ENCODE measurements at regions not wholly inside any gene's neighbourhood (a gene's known extent, or its start where the extent isn't known, plus 50 kb on each side); places are given as distances from the start of the nearest gene placed in this dataset.

DNA sequence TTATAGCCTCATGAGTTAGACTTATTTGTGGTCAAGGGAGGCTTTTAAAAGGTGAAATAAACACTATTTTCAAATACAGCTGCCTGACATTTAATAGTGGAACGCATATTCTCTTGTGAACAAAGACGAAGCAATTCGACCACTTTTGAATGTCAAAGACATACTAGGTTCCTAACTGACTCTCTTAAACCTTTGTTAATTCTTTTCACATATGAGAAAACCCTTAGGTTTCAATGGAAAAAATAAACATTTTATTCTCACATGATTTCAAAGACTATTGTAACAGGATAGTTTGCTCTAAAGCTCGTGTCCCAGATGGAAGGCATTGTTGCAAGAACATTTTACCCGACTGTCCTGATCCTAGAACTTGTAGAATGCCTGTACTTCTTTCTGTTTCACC, 74.8 kb upstream of the BOC start:
- no peaks in the 10 kb centered on the region for H3K36me3 ChIP-seq
- peak overlapping the region in 1 of 4 donors; percentile 1 for H3K27ac ChIP-seq
- 92 to 93% methylated on average over 5 of the region's 5 CpGs for WGBS, 2 donors
- no peaks in the 10 kb centered on the region for H3K27me3 ChIP-seq
- TF ChIP-seq, protein P1, sequence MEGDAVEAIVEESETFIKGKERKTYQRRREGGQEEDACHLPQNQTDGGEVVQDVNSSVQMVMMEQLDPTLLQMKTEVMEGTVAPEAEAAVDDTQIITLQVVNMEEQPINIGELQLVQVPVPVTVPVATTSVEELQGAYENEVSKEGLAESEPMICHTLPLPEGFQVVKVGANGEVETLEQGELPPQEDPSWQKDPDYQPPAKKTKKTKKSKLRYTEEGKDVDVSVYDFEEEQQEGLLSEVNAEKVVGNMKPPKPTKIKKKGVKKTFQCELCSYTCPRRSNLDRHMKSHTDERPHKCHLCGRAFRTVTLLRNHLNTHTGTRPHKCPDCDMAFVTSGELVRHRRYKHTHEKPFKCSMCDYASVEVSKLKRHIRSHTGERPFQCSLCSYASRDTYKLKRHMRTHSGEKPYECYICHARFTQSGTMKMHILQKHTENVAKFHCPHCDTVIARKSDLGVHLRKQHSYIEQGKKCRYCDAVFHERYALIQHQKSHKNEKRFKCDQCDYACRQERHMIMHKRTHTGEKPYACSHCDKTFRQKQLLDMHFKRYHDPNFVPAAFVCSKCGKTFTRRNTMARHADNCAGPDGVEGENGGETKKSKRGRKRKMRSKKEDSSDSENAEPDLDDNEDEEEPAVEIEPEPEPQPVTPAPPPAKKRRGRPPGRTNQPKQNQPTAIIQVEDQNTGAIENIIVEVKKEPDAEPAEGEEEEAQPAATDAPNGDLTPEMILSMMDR (IDR thresholded peaks at IDR 0.05), result no peak
- TF ChIP-seq POLR2A (IDR thresholded peaks at IDR 0.05), result no peak
- intact Hi-C loops (cut with DNase I), result loop anchor here (5.0 kb wide), 1 partner anchor 151 kb away; no protein-coding TSS in a partner anchor
- peaks cover 0 to 38% (median 10%) of the 10 kb centered on the region in 3 donors for H3K4me1 ChIP-seq
- DNase-seq, result no peak
- no peak overlapping the region for H3K4me3 ChIP-seq
- H3K9me3 ChIP-seq, result no peaks in the 10 kb centered on the region

DNA sequence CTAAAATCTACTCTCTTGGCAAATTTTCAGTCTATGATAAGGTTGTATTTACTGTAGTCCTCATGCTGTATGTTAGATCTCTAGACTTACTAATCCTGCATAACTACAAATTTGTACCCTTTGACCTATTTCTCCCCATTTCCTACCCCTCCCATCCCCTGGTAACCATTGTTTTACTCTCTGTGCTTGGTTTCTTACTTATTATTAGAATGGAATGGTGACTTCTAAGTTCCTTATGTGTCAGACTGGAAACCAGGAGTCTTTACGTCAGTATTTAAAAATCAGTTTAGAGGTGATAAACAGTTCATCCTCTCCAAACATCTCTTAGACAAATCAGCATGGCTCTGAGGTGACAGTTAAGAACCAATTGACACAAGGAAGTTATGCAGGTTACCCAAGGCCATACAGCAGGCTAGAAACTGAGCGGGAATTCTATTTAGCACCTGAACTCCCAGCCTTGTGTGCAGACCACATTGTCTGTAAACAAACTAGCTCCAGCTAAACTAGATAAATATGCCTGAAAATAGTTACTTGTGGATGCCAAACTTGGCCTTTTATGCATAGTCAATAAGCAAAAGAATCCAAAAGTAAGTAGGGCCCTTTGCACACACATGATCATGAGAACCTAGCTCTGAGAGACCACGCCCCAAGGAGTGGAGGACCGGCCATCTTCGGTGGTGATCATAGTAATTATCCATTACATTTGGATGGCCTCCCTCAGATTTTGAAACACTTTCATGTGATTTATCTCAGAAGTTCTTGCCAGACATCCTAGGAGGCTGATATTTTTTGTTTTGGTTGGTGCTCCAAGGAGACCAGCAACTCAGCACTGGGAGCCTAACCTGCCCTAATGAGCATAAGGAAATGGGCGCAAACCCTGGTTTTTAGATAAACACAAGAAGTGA, 72.3 kb upstream of the BOC start:
- intact Hi-C loops (cut with DNase I), result loop anchor here (5.0 kb wide), 1 partner anchor 148 kb away; no protein-coding TSS in a partner anchor
- Histone ChIP-seq H3K9me3 (no peaks in the 10 kb centered on the region), H3K4me1 (peaks cover 0 to 54% (median 13%) of the 10 kb centered on the region in 3 donors), H3K27me3 (no peaks in the 10 kb centered on the region), H3K36me3 (no peaks in the 10 kb centered on the region), H3K27ac (peak overlapping the region in 2 of 4 donors; percentile 19 to 24), H3K4me3 (no peak overlapping the region)
- TF ChIP-seq POLR2A (IDR thresholded peaks at IDR 0.05), result no peak
- TF ChIP-seq, protein P1 (IDR thresholded peaks at IDR 0.05), result no peak
- DNase-seq, result no peak
- 60 to 81% methylated on average over 6 of the region's 6 CpGs for WGBS, 2 donors

DNA sequence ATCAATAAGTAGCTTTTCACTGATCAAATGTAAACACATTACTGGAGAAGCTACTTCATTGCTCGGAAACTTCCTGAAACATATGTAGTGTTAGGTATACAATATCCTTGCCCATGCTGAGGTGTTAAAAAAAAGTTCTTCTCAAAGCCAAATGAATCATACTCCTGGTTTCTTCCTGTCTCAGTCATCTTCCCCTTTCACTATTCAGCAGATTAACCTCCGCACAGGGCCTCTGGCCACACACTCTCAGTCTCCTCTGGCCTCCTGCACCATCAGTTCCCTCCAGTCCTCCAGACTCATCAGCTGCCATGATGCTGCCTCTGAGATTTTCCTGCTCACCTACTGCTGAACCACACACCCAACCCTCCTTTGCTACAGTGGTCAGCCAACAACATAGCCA, 70.5 kb upstream of the BOC start:
- Histone ChIP-seq H3K4me3 (no peak overlapping the region), H3K4me1 (peaks cover 0 to 51% (median 13%) of the 10 kb centered on the region in 3 donors), H3K27ac (peak overlapping the region in 3 of 4 donors; percentile 41 to 73 (median 63)), H3K36me3 (no peaks in the 10 kb centered on the region), H3K27me3 (no peaks in the 10 kb centered on the region), H3K9me3 (no peaks in the 10 kb centered on the region)
- WGBS, 2 donors, result 35 to 61% methylated on average over 2 of the region's 2 CpGs
- no peak for TF ChIP-seq POLR2A (IDR thresholded peaks at IDR 0.05)
- TF ChIP-seq, protein P1 (IDR thresholded peaks at IDR 0.05), result no peak
- intact Hi-C loops (cut with DNase I), result no loop called here
- DNase-seq, result no peak

DNA sequence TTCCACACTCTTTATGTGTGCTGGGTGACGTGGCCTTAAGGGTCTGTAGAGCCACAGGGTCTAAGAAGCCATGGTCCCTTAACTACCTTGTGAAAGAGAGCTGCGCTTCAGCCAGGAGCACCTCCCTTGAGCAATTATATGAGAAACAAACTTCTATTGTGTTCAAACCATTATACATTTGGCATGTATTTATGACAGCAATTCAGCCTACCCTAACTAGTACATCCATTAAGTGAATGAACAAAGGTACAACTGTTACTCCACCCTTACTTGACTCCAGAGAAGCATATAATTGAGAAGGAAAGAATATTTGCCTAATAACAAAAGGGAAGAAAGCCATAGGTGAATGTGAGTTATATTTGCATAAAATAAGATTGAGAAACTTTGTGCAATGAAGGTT, 69.8 kb upstream of the BOC start:
- Histone ChIP-seq H3K36me3 (no peaks in the 10 kb centered on the region), H3K4me3 (no peak overlapping the region), H3K9me3 (no peaks in the 10 kb centered on the region), H3K27me3 (no peaks in the 10 kb centered on the region), H3K4me1 (peaks cover 0 to 52% (median 13%) of the 10 kb centered on the region in 3 donors), H3K27ac (peak overlapping the region; percentile 16 to 73 (median 52))
- intact Hi-C loops (cut with DNase I), result no loop called here
- TF ChIP-seq, protein P1 (IDR thresholded peaks at IDR 0.05), result no peak
- TF ChIP-seq POLR2A (IDR thresholded peaks at IDR 0.05), result no peak
- no peak for DNase-seq
- 60 to 67% methylated on average over 2 of the region's 2 CpGs for WGBS, 2 donors

DNA sequence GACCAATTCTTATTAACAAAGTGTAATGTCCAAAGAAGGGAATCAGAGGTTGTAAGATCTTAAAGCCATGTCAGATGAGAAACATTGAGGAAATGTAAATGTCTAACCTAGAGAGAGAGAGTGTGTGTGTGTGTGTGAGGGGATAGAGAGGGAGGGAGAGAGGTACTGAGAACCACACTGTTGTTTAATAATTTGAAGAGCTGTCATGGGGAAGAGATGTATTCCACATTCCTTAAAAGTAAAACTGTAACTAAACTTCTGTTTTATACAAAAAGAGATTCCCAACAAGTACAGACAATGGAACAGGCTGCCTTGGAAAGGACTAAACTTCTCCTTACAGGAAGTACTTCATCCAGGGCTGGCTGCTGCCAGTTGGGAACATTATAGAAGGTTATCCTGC, 68.9 kb upstream of the BOC start:
- intact Hi-C loops (cut with DNase I), result no loop called here
- Histone ChIP-seq H3K27ac (peak overlapping the region in 3 of 4 donors; percentile 41 to 73 (median 63)), H3K4me3 (no peak overlapping the region), H3K9me3 (no peaks in the 10 kb centered on the region), H3K27me3 (no peaks in the 10 kb centered on the region), H3K4me1 (peaks cover 2 to 61% (median 17%) of the 10 kb centered on the region in 3 donors), H3K36me3 (no peaks in the 10 kb centered on the region)
- no peak for TF ChIP-seq POLR2A (IDR thresholded peaks at IDR 0.05)
- TF ChIP-seq, protein P1 (IDR thresholded peaks at IDR 0.05), result no peak
- no peak for DNase-seq

Data from esophagus squamous epithelium (tissue), 5 donors.